HL-60 (cell line): ENCODE measurements at regions not wholly inside any gene's neighbourhood (a gene's known extent, or its start where the extent isn't known, plus 50 kb on each side); places are given as distances from the start of the nearest gene placed in this dataset.

Experiments
- DNase-seq, 2 experiments: peaks; one replicate each; pipeline ENCODE4 v3.0.0-alpha.2; 2010 to 2020; ENCODE audit warnings: low read depth in 1 of 2, low spot score in 1 of 2
- H3K27ac ChIP-seq: fragments of 250-450 bp; sonication (Bioruptor Pico); replicated peaks from 2 replicates; pipeline ENCODE4 v1.5.1; 2020; ENCODE audit warnings: mild to moderate bottlenecking, moderate library complexity
- H3K27me3 ChIP-seq: fragments of 250-450 bp; sonication (Bioruptor Pico); 2 replicates; pipeline ENCODE4 v1.5.1; 2021; ENCODE audit warnings: mild to moderate bottlenecking, moderate library complexity; ENCODE audit not compliant: insufficient read depth, poor library complexity, severe bottlenecking
- H3K4me3 ChIP-seq: replicated peaks from 2 replicates; pipeline ENCODE4 v1.5.1; 2011; ENCODE audit warnings: mild to moderate bottlenecking, control low read depth, low read length; ENCODE audit not compliant: insufficient read depth
- CTCF ChIP-seq: IDR thresholded peaks from one replicate; pipeline ENCODE4 v1.5.1; 2011; ENCODE audit warnings: low read length, control low read depth, inconsistent platforms; ENCODE audit not compliant: insufficient read depth
- GABPA ChIP-seq: IDR thresholded peaks from 2 replicates; pipeline ENCODE4 v1.6.1; 2012; ENCODE audit warnings: low read depth
- POLR2AphosphoS5 ChIP-seq: IDR thresholded peaks from 2 replicates; pipeline ENCODE4 v1.6.1; 2012; ENCODE audit warnings: low read depth
- SPI1 ChIP-seq: IDR thresholded peaks from 2 replicates; pipeline ENCODE4 v1.6.1; 2012; ENCODE audit warnings: low read depth, mild to moderate bottlenecking, borderline replicate concordance
- TF ChIP-seq, protein P1 (sequence below): IDR thresholded peaks from 2 replicates; pipeline ENCODE4 v1.6.1; 2012; ENCODE audit warnings: low read depth; ENCODE audit not compliant: insufficient replicate concordance

DNA sequence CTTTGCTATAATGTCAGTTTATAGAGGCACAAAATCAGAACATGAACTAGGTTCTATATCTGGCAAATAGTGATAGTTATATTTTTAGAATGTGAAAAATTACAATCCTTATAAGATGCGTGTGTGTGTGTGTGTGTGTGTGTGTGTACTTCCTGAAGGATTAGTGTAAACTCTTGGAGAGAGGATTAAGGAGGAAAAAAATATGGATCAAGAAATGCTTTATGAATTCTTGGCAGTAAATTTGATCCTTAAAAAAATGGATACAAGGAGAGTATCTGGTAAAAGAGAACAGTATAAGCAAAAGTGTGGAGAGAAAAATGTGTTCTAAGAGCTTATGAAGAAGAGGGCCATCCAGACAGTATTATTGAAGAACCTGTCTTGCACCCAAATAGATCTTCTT is 484.3 kb downstream of the ADRA2A start:
- DNase-seq = no peak
- no peak for TF ChIP-seq CTCF
- TF ChIP-seq SPI1 = no peak
- no peak for TF ChIP-seq POLR2AphosphoS5
- no peak for TF ChIP-seq GABPA
- TF ChIP-seq, protein P1, sequence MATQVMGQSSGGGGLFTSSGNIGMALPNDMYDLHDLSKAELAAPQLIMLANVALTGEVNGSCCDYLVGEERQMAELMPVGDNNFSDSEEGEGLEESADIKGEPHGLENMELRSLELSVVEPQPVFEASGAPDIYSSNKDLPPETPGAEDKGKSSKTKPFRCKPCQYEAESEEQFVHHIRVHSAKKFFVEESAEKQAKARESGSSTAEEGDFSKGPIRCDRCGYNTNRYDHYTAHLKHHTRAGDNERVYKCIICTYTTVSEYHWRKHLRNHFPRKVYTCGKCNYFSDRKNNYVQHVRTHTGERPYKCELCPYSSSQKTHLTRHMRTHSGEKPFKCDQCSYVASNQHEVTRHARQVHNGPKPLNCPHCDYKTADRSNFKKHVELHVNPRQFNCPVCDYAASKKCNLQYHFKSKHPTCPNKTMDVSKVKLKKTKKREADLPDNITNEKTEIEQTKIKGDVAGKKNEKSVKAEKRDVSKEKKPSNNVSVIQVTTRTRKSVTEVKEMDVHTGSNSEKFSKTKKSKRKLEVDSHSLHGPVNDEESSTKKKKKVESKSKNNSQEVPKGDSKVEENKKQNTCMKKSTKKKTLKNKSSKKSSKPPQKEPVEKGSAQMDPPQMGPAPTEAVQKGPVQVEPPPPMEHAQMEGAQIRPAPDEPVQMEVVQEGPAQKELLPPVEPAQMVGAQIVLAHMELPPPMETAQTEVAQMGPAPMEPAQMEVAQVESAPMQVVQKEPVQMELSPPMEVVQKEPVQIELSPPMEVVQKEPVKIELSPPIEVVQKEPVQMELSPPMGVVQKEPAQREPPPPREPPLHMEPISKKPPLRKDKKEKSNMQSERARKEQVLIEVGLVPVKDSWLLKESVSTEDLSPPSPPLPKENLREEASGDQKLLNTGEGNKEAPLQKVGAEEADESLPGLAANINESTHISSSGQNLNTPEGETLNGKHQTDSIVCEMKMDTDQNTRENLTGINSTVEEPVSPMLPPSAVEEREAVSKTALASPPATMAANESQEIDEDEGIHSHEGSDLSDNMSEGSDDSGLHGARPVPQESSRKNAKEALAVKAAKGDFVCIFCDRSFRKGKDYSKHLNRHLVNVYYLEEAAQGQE = no peak
- Histone ChIP-seq H3K27ac (no peak overlapping the region), H3K4me3 (no peak overlapping the region), H3K27me3 (no peaks in the 10 kb centered on the region)

DNA sequence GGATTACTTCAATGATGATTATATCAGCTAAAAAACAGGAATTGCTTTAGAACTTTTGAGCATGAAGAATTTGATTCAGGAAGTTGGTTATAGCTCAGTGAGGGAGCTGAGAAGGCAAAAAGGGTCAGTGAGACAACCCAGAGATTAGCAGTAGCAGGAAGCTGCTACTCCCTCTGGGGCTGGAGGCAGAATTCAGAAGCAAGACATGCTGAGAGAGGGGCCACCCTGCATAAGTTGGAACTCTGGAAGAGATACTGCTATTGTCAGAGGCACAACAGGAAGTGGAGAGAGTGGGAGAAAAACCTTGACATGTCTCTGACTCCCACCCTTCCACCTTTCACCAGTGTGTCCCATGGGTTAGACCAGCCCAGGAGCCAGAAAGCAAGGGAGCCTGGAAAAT is 488.7 kb downstream of the ADRA2A start:
- no peak for DNase-seq
- no peak for TF ChIP-seq SPI1
- no peak for TF ChIP-seq CTCF
- no peak overlapping the region for H3K27ac ChIP-seq
- H3K4me3 ChIP-seq = no peak overlapping the region
- peaks cover 2% of the 10 kb centered on the region for H3K27me3 ChIP-seq

DNA sequence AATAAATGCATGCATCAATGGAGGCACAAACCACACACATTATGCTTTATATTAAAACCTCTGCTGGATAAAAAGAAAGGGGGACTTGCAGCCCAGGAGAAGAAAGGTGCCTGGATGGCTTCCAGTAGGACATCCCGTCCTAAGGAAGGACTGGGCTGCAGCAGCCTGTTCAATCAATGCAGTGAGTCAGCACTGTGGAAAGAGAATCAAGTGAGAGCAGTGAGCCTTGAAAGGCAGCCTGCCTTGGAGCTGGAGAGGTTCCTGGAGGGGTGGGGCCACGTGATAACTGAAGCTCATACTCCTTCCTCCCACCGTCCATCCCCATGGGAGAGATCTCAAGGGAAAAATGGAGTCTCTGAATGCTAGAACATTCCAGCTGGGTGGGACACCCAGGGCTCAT is 501.2 kb downstream of the ADRA2A start:
- no peak for DNase-seq
- Histone ChIP-seq H3K4me3 (no peak overlapping the region), H3K27me3 (no peaks in the 10 kb centered on the region), H3K27ac (no peak overlapping the region)
- TF ChIP-seq, protein P1 = no peak
- TF ChIP-seq GABPA (no peak), SPI1 (no peak), POLR2AphosphoS5 (no peak), CTCF (no peak)

GRCh38 chr10:111579473-111579872 is 502.6 kb downstream of the ADRA2A start:
- no peak for TF ChIP-seq SPI1
- TF ChIP-seq GABPA = no peak
- TF ChIP-seq, protein P1 = no peak
- TF ChIP-seq POLR2AphosphoS5 = no peak
- no peak for TF ChIP-seq CTCF
- Histone ChIP-seq H3K27ac (no peak overlapping the region), H3K27me3 (no peaks in the 10 kb centered on the region), H3K4me3 (no peak overlapping the region)
- no peak for DNase-seq
